IgD-negative memory B cell (primary cell): ENCODE measurements at regions not wholly inside any gene's neighbourhood (a gene's known extent, or its start where the extent isn't known, plus 50 kb on each side); places are given as distances from the start of the nearest gene placed in this dataset.

ENCODE experiments used
- H3K27ac Mint-ChIP-seq, 3 donors: one replicate each; pipeline ENCODE4 v1.8.0; 2020 to 2022; ENCODE audit warnings: mild to moderate bottlenecking in 3 of 3, mixed read lengths in 3 of 3, moderate library complexity in 1 of 3
- H3K27me3 Mint-ChIP-seq: one replicate; pipeline ENCODE4 v1.8.0; 2021; ENCODE audit warnings: mixed read lengths
- H3K36me3 Mint-ChIP-seq: one replicate; pipeline ENCODE4 v1.8.0; 2020; ENCODE audit warnings: mild to moderate bottlenecking, mixed read lengths
- H3K4me1 Mint-ChIP-seq, 3 donors: one replicate each; pipeline ENCODE4 v1.8.0; 2020 to 2022; ENCODE audit warnings: mixed read lengths in 3 of 3, mild to moderate bottlenecking in 1 of 3
- H3K4me3 Mint-ChIP-seq, 4 donors: one replicate each; pipeline ENCODE4 v1.8.0; 2020 to 2022; ENCODE audit warnings: mild to moderate bottlenecking in 4 of 4, mixed read lengths in 4 of 4, moderate library complexity in 3 of 4
- H3K9me3 Mint-ChIP-seq, 3 donors: one replicate each; pipeline ENCODE4 v1.8.0; 2020 to 2021; ENCODE audit warnings: mixed read lengths in 3 of 3, mild to moderate bottlenecking in 1 of 3

- Mint-ChIP-seq H3K27ac (no peak overlapping the region), H3K36me3 (no peaks in the 10 kb centered on the region), H3K9me3 (peaks cover 0 to 4% (median 2%) of the 10 kb centered on the region in 3 donors), H3K27me3 (no peaks in the 10 kb centered on the region), H3K4me1 (no peaks in the 10 kb centered on the region), H3K4me3 (no peak overlapping the region)
Observed at GRCh38 chr12:28884904-28885679, 264.0 kb upstream of the FAR2 start.

- Mint-ChIP-seq H3K4me3 (no peak overlapping the region), H3K9me3 (peaks cover 3 to 4% (median 4%) of the 10 kb centered on the region in 3 donors), H3K27me3 (no peaks in the 10 kb centered on the region), H3K27ac (no peak overlapping the region), H3K36me3 (no peaks in the 10 kb centered on the region), H3K4me1 (no peaks in the 10 kb centered on the region)
Observed at GRCh38 chr12:28885928-28886327, 263.1 kb upstream of the FAR2 start.

- Mint-ChIP-seq H3K27me3 (no peaks in the 10 kb centered on the region), H3K9me3 (peaks cover 3 to 4% (median 4%) of the 10 kb centered on the region in 3 donors), H3K27ac (no peak overlapping the region), H3K36me3 (no peaks in the 10 kb centered on the region), H3K4me1 (no peaks in the 10 kb centered on the region), H3K4me3 (no peak overlapping the region)
Observed at GRCh38 chr12:28887461-28887990, 261.6 kb upstream of the FAR2 start.

- Mint-ChIP-seq H3K4me1 (no peaks in the 10 kb centered on the region), H3K36me3 (no peaks in the 10 kb centered on the region), H3K27ac (no peak overlapping the region), H3K4me3 (no peak overlapping the region), H3K9me3 (peaks cover 3 to 4% (median 4%) of the 10 kb centered on the region in 3 donors), H3K27me3 (no peaks in the 10 kb centered on the region)
Observed at GRCh38 chr12:28890664-28891063, 258.4 kb upstream of the FAR2 start.

GRCh38 chr12:28891126-28891525, 258.0 kb upstream of the FAR2 start:
- H3K9me3 Mint-ChIP-seq, result peaks cover 3 to 8% (median 4%) of the 10 kb centered on the region in 3 donors
- no peaks in the 10 kb centered on the region for H3K36me3 Mint-ChIP-seq
- no peak overlapping the region for H3K27ac Mint-ChIP-seq
- H3K4me1 Mint-ChIP-seq, result no peaks in the 10 kb centered on the region
- no peak overlapping the region for H3K4me3 Mint-ChIP-seq
- H3K27me3 Mint-ChIP-seq, result no peaks in the 10 kb centered on the region

GRCh38 chr12:28893365-28893764, 255.7 kb upstream of the FAR2 start:
- H3K9me3 Mint-ChIP-seq, result peaks cover 3 to 17% (median 8%) of the 10 kb centered on the region in 3 donors
- H3K36me3 Mint-ChIP-seq, result no peaks in the 10 kb centered on the region
- H3K4me1 Mint-ChIP-seq, result no peaks in the 10 kb centered on the region
- no peak overlapping the region for H3K27ac Mint-ChIP-seq
- no peak overlapping the region for H3K4me3 Mint-ChIP-seq
- no peaks in the 10 kb centered on the region for H3K27me3 Mint-ChIP-seq

GRCh38 chr12:28893856-28894255, 255.2 kb upstream of the FAR2 start:
- no peaks in the 10 kb centered on the region for H3K4me1 Mint-ChIP-seq
- H3K4me3 Mint-ChIP-seq, result no peak overlapping the region
- H3K27me3 Mint-ChIP-seq, result no peaks in the 10 kb centered on the region
- no peaks in the 10 kb centered on the region for H3K36me3 Mint-ChIP-seq
- no peak overlapping the region for H3K27ac Mint-ChIP-seq
- H3K9me3 Mint-ChIP-seq, result peaks cover 3 to 17% (median 8%) of the 10 kb centered on the region in 3 donors

GRCh38 chr12:28896421-28896820, 252.7 kb upstream of the FAR2 start:
- no peaks in the 10 kb centered on the region for H3K36me3 Mint-ChIP-seq
- peaks cover 5 to 21% (median 8%) of the 10 kb centered on the region in 3 donors for H3K9me3 Mint-ChIP-seq
- H3K4me3 Mint-ChIP-seq, result no peak overlapping the region
- no peaks in the 10 kb centered on the region for H3K27me3 Mint-ChIP-seq
- H3K4me1 Mint-ChIP-seq, result no peaks in the 10 kb centered on the region
- no peak overlapping the region for H3K27ac Mint-ChIP-seq

- Mint-ChIP-seq H3K27me3 (no peaks in the 10 kb centered on the region), H3K36me3 (no peaks in the 10 kb centered on the region), H3K4me1 (no peaks in the 10 kb centered on the region), H3K9me3 (peaks cover 5 to 21% (median 9%) of the 10 kb centered on the region in 3 donors), H3K4me3 (no peak overlapping the region), H3K27ac (no peak overlapping the region)
Observed at GRCh38 chr12:28898038-28898437, 251.0 kb upstream of the FAR2 start.

GRCh38 chr12:28899951-28900350, 249.1 kb upstream of the FAR2 start:
- Mint-ChIP-seq H3K4me1 (no peaks in the 10 kb centered on the region), H3K36me3 (no peaks in the 10 kb centered on the region), H3K27me3 (no peaks in the 10 kb centered on the region), H3K9me3 (peaks cover 5 to 21% (median 9%) of the 10 kb centered on the region in 3 donors), H3K27ac (no peak overlapping the region), H3K4me3 (no peak overlapping the region)

- no peak overlapping the region for H3K4me3 Mint-ChIP-seq
Observed at GRCh38 chr12:28905220-28905955, 243.7 kb upstream of the FAR2 start.

GRCh38 chr12:28908646-28909045, 240.4 kb upstream of the FAR2 start:
- H3K4me3 Mint-ChIP-seq, result no peak overlapping the region

More at GRCh38 chr12:28905220-28905955, 243.7 kb upstream of the FAR2 start:
- Mint-ChIP-seq H3K27ac (no peak overlapping the region), H3K36me3 (no peaks in the 10 kb centered on the region), H3K9me3 (peaks cover 4 to 16% (median 9%) of the 10 kb centered on the region in 3 donors), H3K4me1 (no peaks in the 10 kb centered on the region), H3K27me3 (no peaks in the 10 kb centered on the region)

GRCh38 chr12:28909291-28909690, 239.8 kb upstream of the FAR2 start:
- no peak overlapping the region for H3K27ac Mint-ChIP-seq

More at GRCh38 chr12:28908646-28909045, 240.4 kb upstream of the FAR2 start:
- Mint-ChIP-seq H3K27me3 (no peaks in the 10 kb centered on the region), H3K4me1 (no peaks in the 10 kb centered on the region), H3K27ac (no peak overlapping the region), H3K36me3 (no peaks in the 10 kb centered on the region), H3K9me3 (peaks cover 4 to 24% (median 6%) of the 10 kb centered on the region in 3 donors)

GRCh38 chr12:28925719-28926376, 223.2 kb upstream of the FAR2 start:
- Mint-ChIP-seq H3K36me3 (no peaks in the 10 kb centered on the region), H3K27me3 (no peaks in the 10 kb centered on the region), H3K4me1 (no peaks in the 10 kb centered on the region), H3K9me3 (peaks cover 8 to 35% (median 13%) of the 10 kb centered on the region in 3 donors), H3K27ac (no peak overlapping the region), H3K4me3 (no peak overlapping the region)

More at GRCh38 chr12:28909291-28909690, 239.8 kb upstream of the FAR2 start:
- no peak overlapping the region for H3K4me3 Mint-ChIP-seq
- H3K9me3 Mint-ChIP-seq, result peaks cover 6 to 30% (median 9%) of the 10 kb centered on the region in 3 donors
- H3K27me3 Mint-ChIP-seq, result no peaks in the 10 kb centered on the region
- no peaks in the 10 kb centered on the region for H3K4me1 Mint-ChIP-seq
- H3K36me3 Mint-ChIP-seq, result no peaks in the 10 kb centered on the region

GRCh38 chr12:28930704-28931103, 218.4 kb upstream of the FAR2 start:
- peaks cover 0 to 5% (median 3%) of the 10 kb centered on the region in 3 donors for H3K9me3 Mint-ChIP-seq
- no peaks in the 10 kb centered on the region for H3K27me3 Mint-ChIP-seq
- H3K4me1 Mint-ChIP-seq, result no peaks in the 10 kb centered on the region
- H3K4me3 Mint-ChIP-seq, result no peak overlapping the region
- no peak overlapping the region for H3K27ac Mint-ChIP-seq
- no peaks in the 10 kb centered on the region for H3K36me3 Mint-ChIP-seq
